ENCODE measurements at regions not wholly inside any gene's neighbourhood (a gene's known extent, or its start where the extent isn't known, plus 50 kb on each side); places are given as distances from the start of the nearest gene placed in this dataset.

DNA sequence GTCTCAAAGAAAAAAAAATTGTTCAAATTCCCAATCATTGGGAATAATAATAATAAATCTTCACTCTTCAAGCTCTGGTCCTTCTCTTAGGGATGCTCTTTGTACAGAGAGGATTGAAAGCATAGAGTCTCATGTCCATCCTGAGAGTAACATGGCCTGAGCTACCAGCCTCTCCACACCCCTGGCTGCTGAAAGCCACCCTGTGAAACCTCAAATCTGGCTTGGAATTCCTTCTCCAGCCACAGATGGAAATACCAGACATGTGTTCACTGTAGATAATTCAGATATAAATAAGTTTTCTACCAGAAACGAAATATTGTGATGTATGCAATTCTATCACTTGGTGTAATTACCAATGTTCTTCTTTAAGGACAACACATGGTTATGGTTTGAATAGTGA lies 140.6 kb downstream of the ARSF start:
- ChIA-PET SMC1A (ENCODE audit: uncharacterized antibody, unreplicated experiment) (no interaction called here), POLR2A (no interaction called here), RAD21 (ENCODE audit: unreplicated experiment) (no interaction called here), CTCF (no interaction called here)
- H4K20me1 ChIP-seq (ENCODE audit: control insufficient read depth, insufficient read depth), result no peaks in the 10 kb centered on the region
- no peaks in the 10 kb centered on the region for H3K36me3 ChIP-seq (ENCODE audit: control insufficient read depth in 2 of 2, insufficient read depth in 2 of 2, low read length in 1 of 2)
- H3K4me2 ChIP-seq (ENCODE audit: control insufficient read depth, insufficient read depth), result no peak overlapping the region
- no peak for DNase-seq (ENCODE audit: low read depth, low spot score)
- no peaks in the 10 kb centered on the region for H3K9me3 ChIP-seq (replicated peaks; ENCODE audit: control insufficient read depth, insufficient read depth, low read length)
- no peak for ATAC-seq
- no peak overlapping the region for H3K9ac ChIP-seq (ENCODE audit: control insufficient read depth, insufficient read depth, low read length)
- in situ Hi-C loops (cut with MboI), result no loop called here
- no peak overlapping the region for H3K27ac ChIP-seq (ENCODE audit: control insufficient read depth, insufficient read depth)
- no TSS peak for BruUV-seq (replicated peaks)
- H2AFZ ChIP-seq (ENCODE audit: control insufficient read depth, low read depth, low read length), result no peak overlapping the region
- H3K4me3 ChIP-seq, result no peak overlapping the region
- H3K27me3 ChIP-seq (replicated peaks in 1 of 2; ENCODE audit: control insufficient read depth in 2 of 2, insufficient read depth in 2 of 2, low read length in 1 of 2), result no peaks in the 10 kb centered on the region
- 0% methylated on average over 1 of the region's 1 CpG for WGBS (ENCODE audit: insufficient coverage, insufficient replicate concordance, low lambda C conversion rate, missing lambda C conversion rate)
- no peaks in the 10 kb centered on the region for H3K79me2 ChIP-seq (ENCODE audit: control insufficient read depth, insufficient read depth, low read length)
- no peak for FAIRE-seq
- intact Hi-C loops (cut with micrococcal nuclease; ENCODE audit: unreplicated experiment), result no loop called here
- no peaks in the 10 kb centered on the region for H3K4me1 ChIP-seq (ENCODE audit: control insufficient read depth, insufficient read depth, low read length)
- TF ChIP-seq EED (IDR thresholded peaks at IDR 0.05; ENCODE audit: low read depth), result no peak
- TF ChIP-seq FOXM1 (IDR thresholded peaks at IDR 0.05; ENCODE audit: low read depth, low read length), result no peak
- TF ChIP-seq, protein P1, sequence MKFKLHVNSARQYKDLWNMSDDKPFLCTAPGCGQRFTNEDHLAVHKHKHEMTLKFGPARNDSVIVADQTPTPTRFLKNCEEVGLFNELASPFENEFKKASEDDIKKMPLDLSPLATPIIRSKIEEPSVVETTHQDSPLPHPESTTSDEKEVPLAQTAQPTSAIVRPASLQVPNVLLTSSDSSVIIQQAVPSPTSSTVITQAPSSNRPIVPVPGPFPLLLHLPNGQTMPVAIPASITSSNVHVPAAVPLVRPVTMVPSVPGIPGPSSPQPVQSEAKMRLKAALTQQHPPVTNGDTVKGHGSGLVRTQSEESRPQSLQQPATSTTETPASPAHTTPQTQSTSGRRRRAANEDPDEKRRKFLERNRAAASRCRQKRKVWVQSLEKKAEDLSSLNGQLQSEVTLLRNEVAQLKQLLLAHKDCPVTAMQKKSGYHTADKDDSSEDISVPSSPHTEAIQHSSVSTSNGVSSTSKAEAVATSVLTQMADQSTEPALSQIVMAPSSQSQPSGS (IDR thresholded peaks at IDR 0.05; ENCODE audit: low read length), result no peak
- TF ChIP-seq CTCF (IDR thresholded peaks at IDR 0.05 in 2 of 3, conservative IDR thresholded peaks at IDR 0.05 in 1 of 3; ENCODE audit: control insufficient read depth in 2 of 3, extremely low read depth in 1 of 3, insufficient read depth in 1 of 3, low read depth in 3 of 3, low read length in 3 of 3), result no peak
- TF ChIP-seq TCF12 (IDR thresholded peaks at IDR 0.05; ENCODE audit: low read depth, low read length), result no peak
- no peak for TF ChIP-seq TBL1XR1 (IDR thresholded peaks at IDR 0.05; ENCODE audit: low read depth, low read length)
- no peak for TF ChIP-seq HCFC1 (IDR thresholded peaks at IDR 0.05; ENCODE audit: low read length)
- no peak for TF ChIP-seq STAT1 (conservative IDR thresholded peaks at IDR 0.05)
- TF ChIP-seq, protein P2, sequence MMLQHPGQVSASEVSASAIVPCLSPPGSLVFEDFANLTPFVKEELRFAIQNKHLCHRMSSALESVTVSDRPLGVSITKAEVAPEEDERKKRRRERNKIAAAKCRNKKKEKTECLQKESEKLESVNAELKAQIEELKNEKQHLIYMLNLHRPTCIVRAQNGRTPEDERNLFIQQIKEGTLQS (IDR thresholded peaks at IDR 0.05; ENCODE audit: borderline replicate concordance, extremely low read depth, low read depth, low read length), result no peak
- no peak for TF ChIP-seq ZNF217 (IDR thresholded peaks at IDR 0.05)
- TF ChIP-seq USF1 (IDR thresholded peaks at IDR 0.05; ENCODE audit: borderline replicate concordance, extremely low read length, insufficient read depth, low read depth, low read length), result no peak
- TF ChIP-seq CHD4 (IDR thresholded peaks at IDR 0.05), result no peak
- TF ChIP-seq MEF2A (IDR thresholded peaks at IDR 0.05; ENCODE audit: insufficient read depth, low read depth, low read length), result no peak
- no peak for TF ChIP-seq NFIC (IDR thresholded peaks at IDR 0.05; ENCODE audit: low read depth, low read length)
- no peak for TF ChIP-seq CUX1 (IDR thresholded peaks at IDR 0.05; ENCODE audit: insufficient replicate concordance, low read depth, low read length)

Measured in GM12878 (cell line).